ENCODE measurements at regions not wholly inside any gene's neighbourhood (a gene's known extent, or its start where the extent isn't known, plus 50 kb on each side); places are given as distances from the start of the nearest gene placed in this dataset.

DNA sequence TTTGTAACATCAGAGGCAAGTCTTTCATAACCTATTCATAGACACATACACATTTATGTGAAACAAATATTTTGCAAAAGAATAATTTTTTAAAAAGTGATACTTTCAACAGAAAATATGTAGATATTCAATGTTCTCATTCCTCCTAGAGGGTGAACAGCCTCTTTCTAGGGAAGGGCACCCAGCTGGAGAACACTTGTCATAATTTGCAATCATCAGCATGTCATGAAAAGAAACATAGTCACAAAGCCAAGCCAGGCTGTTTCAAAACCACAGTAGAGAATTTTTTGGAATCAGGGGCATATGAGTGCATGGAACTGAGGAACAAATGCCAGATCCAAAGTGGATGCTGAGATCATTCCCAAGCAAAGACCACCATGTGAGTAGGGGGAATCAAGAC, 406.9 kb upstream of the ADAMTS9 start:
- Histone ChIP-seq H3K36me3 (ENCODE audit: insufficient read depth, low read length) (no peaks in the 10 kb centered on the region), H3K27ac (ENCODE audit: low read depth, low read length) (no peak overlapping the region), H3K4me1 (ENCODE audit: insufficient read depth, low read length) (no peaks in the 10 kb centered on the region), H3K27me3 (ENCODE audit: insufficient read depth, low read length) (no peaks in the 10 kb centered on the region), H3K9me3 (ENCODE audit: control insufficient read depth in 1 of 2, low read length in 2 of 2) (no peaks in the 10 kb centered on the region), H3K4me3 (ENCODE audit: low read length in 2 of 2) (no peak overlapping the region)
- Mint-ChIP-seq H3K27me3 (no peaks in the 10 kb centered on the region), H3K4me1 (no peaks in the 10 kb centered on the region), H3K27ac (no peak overlapping the region), H3K36me3 (no peaks in the 10 kb centered on the region), H3K4me3 (no peak overlapping the region), H3K9me3 (peaks cover 0 to 14% (median 2%) of the 10 kb centered on the region in 8 donors)
- POLR2A ChIA-PET (ENCODE audit: partially characterized antibody), result no interaction called here
- CTCF ChIA-PET (ENCODE audit: partially characterized antibody), result no interaction called here
- intact Hi-C loops (cut with micrococcal nuclease), result no loop called here
- no peak for DNase-seq

DNA sequence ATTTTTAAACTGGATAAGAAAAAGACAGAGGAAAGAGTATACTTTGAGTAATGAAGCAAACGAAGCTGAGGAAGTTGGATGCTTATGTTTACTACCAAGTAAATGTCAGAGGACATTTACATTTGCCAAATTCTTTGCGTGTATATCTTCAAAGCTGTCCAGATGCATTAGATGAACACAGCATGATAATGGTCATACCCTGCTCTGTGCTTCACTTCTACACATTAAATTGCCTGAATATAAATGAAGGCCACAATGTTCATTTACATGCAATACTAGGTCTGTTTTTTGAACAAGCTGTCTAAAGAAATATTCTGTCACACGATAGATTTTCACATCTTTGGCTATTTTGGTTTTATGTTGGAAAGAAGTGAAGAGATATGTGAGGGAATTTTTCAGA, 405.8 kb upstream of the ADAMTS9 start:
- POLR2A ChIA-PET (ENCODE audit: partially characterized antibody), result no interaction called here
- Histone ChIP-seq H3K4me1 (ENCODE audit: insufficient read depth, low read length) (no peaks in the 10 kb centered on the region), H3K27ac (ENCODE audit: low read depth, low read length) (no peak overlapping the region), H3K9me3 (ENCODE audit: control insufficient read depth in 1 of 2, low read length in 2 of 2) (no peaks in the 10 kb centered on the region), H3K36me3 (ENCODE audit: insufficient read depth, low read length) (no peaks in the 10 kb centered on the region), H3K27me3 (ENCODE audit: insufficient read depth, low read length) (no peaks in the 10 kb centered on the region), H3K4me3 (ENCODE audit: low read length in 2 of 2) (no peak overlapping the region)
- CTCF ChIA-PET (ENCODE audit: partially characterized antibody), result no interaction called here
- no peak for DNase-seq
- intact Hi-C loops (cut with micrococcal nuclease), result no loop called here
- Mint-ChIP-seq H3K27ac (no peak overlapping the region), H3K4me1 (no peaks in the 10 kb centered on the region), H3K36me3 (no peaks in the 10 kb centered on the region), H3K9me3 (peaks cover 0 to 14% (median 2%) of the 10 kb centered on the region in 8 donors), H3K4me3 (no peak overlapping the region), H3K27me3 (no peaks in the 10 kb centered on the region)

DNA sequence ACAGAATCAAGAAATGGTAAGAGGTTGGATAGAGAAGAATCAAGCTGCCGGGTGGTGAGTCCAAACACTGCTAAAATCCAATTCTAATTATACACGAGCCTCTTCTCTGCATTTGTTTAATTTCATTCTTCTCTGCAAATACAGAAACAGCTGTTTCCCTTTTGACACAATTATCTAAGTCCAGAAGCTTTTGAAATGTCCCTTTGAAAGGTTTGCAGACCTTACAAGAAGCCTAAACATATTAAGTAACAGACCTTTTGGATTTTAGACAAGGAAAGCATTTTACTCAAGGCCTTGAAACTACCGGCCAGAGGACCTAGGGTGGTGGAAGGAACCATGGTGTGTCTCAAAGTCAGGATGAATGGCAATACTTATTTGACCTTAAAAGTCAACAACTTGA, 403.8 kb upstream of the ADAMTS9 start:
- Mint-ChIP-seq H3K9me3 (peaks cover 0 to 14% (median 3%) of the 10 kb centered on the region in 8 donors), H3K4me3 (no peak overlapping the region), H3K4me1 (no peaks in the 10 kb centered on the region), H3K36me3 (no peaks in the 10 kb centered on the region), H3K27ac (no peak overlapping the region), H3K27me3 (no peaks in the 10 kb centered on the region)
- H3K4me1 ChIP-seq (ENCODE audit: insufficient read depth, low read length), result no peaks in the 10 kb centered on the region
- no peak overlapping the region for H3K4me3 ChIP-seq (ENCODE audit: low read length in 2 of 2)
- no peak overlapping the region for H3K27ac ChIP-seq (ENCODE audit: low read depth, low read length)
- CTCF ChIA-PET (ENCODE audit: partially characterized antibody), result no interaction called here
- intact Hi-C loops (cut with micrococcal nuclease), result no loop called here
- H3K27me3 ChIP-seq (ENCODE audit: insufficient read depth, low read length), result no peaks in the 10 kb centered on the region
- H3K9me3 ChIP-seq (ENCODE audit: control insufficient read depth in 1 of 2, low read length in 2 of 2), result no peaks in the 10 kb centered on the region
- DNase-seq, result no peak
- POLR2A ChIA-PET (ENCODE audit: partially characterized antibody), result no interaction called here
- no peaks in the 10 kb centered on the region for H3K36me3 ChIP-seq (ENCODE audit: insufficient read depth, low read length)

DNA sequence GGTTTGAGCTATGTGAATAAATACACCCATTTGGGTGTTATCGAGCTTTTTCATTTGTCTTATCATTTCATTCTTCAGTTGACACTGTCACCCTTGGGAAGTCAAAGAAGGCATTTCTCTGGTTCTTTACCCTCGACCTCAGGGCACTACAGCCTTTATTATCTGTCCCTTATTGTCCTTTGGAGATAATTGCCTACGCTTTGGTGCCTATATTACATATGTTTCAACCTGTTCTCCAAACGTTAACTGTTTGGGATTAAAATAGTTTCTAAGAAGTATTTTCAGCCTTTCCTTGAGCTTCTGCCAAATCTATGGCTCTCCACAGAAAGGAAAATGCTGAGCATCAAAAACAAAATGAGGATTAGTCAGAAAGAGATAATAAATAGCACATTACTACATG, 395.4 kb upstream of the ADAMTS9 start:
- POLR2A ChIA-PET (ENCODE audit: partially characterized antibody), result no interaction called here
- no peaks in the 10 kb centered on the region for H3K36me3 ChIP-seq (ENCODE audit: insufficient read depth, low read length)
- DNase-seq, result no peak
- H3K36me3 Mint-ChIP-seq, result no peaks in the 10 kb centered on the region
- H3K9me3 ChIP-seq (ENCODE audit: control insufficient read depth in 1 of 2, low read length in 2 of 2), result no peaks in the 10 kb centered on the region
- H3K4me1 ChIP-seq (ENCODE audit: insufficient read depth, low read length), result no peaks in the 10 kb centered on the region
- H3K27ac Mint-ChIP-seq, result no peak overlapping the region
- H3K9me3 Mint-ChIP-seq, result peaks cover 0 to 8% (median 3%) of the 10 kb centered on the region in 8 donors
- H3K27me3 ChIP-seq (ENCODE audit: insufficient read depth, low read length), result no peaks in the 10 kb centered on the region
- H3K27me3 Mint-ChIP-seq, result no peaks in the 10 kb centered on the region
- no peak overlapping the region for H3K4me3 ChIP-seq (ENCODE audit: low read length in 2 of 2)
- no peaks in the 10 kb centered on the region for H3K4me1 Mint-ChIP-seq
- intact Hi-C loops (cut with micrococcal nuclease), result no loop called here
- H3K27ac ChIP-seq (ENCODE audit: low read depth, low read length), result no peak overlapping the region
- no peak overlapping the region for H3K4me3 Mint-ChIP-seq
- CTCF ChIA-PET (ENCODE audit: partially characterized antibody), result no interaction called here

DNA sequence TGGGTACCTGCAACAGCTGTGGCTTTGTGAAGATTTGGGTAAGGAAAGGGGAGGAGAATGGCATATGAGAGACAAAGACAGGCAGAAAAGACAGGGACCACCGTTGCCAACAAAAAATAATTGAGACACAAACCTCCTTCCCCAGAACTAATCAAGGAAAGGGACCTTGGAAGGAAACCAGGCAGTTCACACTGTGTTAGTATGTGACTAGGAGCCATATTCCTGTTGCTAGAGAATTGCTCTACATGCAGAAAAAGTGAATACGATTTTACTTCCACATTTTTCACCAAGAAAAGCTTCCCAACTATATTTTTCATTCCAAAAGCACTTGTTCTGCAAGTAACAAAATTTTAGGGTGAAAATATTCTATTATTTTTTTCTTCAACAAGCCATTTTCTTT, 393.7 kb upstream of the ADAMTS9 start:
- Histone ChIP-seq H3K4me3 (ENCODE audit: low read length in 2 of 2) (no peak overlapping the region), H3K27me3 (ENCODE audit: insufficient read depth, low read length) (no peaks in the 10 kb centered on the region), H3K9me3 (ENCODE audit: control insufficient read depth in 1 of 2, low read length in 2 of 2) (no peaks in the 10 kb centered on the region), H3K4me1 (ENCODE audit: insufficient read depth, low read length) (no peaks in the 10 kb centered on the region), H3K36me3 (ENCODE audit: insufficient read depth, low read length) (no peaks in the 10 kb centered on the region), H3K27ac (ENCODE audit: low read depth, low read length) (no peak overlapping the region)
- peaks cover 2 to 5% (median 4%) of the 10 kb centered on the region in 8 donors for H3K9me3 Mint-ChIP-seq
- CTCF ChIA-PET (ENCODE audit: partially characterized antibody), result no interaction called here
- no peak for DNase-seq
- intact Hi-C loops (cut with micrococcal nuclease), result no loop called here
- no peak overlapping the region for H3K4me3 Mint-ChIP-seq
- H3K27ac Mint-ChIP-seq, result no peak overlapping the region
- no peaks in the 10 kb centered on the region for H3K36me3 Mint-ChIP-seq
- POLR2A ChIA-PET (ENCODE audit: partially characterized antibody), result no interaction called here
- no peaks in the 10 kb centered on the region for H3K4me1 Mint-ChIP-seq
- H3K27me3 Mint-ChIP-seq, result no peaks in the 10 kb centered on the region

DNA sequence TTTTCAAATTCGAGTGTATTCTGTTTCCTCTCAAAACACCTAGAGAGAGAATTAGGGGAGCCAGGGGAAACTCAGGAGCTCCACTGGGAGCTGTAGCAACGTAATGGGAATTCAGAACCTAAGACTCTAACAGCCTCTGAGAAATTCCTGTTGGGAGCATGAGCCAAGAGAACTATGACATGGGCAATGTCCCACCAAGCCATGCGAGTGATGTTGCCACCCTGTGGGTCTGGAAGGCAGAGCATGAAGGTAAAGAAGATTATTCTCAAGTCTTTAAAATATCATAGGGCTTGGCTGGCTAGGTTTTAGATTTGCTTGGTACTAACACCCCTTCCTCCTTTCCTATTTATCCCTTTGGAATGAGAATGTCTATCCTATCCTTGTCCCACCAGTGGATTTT, 392.6 kb upstream of the ADAMTS9 start:
- Mint-ChIP-seq H3K4me1 (no peaks in the 10 kb centered on the region), H3K9me3 (peaks cover 0 to 8% (median 5%) of the 10 kb centered on the region in 8 donors), H3K4me3 (no peak overlapping the region), H3K27me3 (no peaks in the 10 kb centered on the region), H3K36me3 (no peaks in the 10 kb centered on the region), H3K27ac (no peak overlapping the region)
- POLR2A ChIA-PET (ENCODE audit: partially characterized antibody), result no interaction called here
- no peaks in the 10 kb centered on the region for H3K9me3 ChIP-seq (ENCODE audit: control insufficient read depth in 1 of 2, low read length in 2 of 2)
- CTCF ChIA-PET (ENCODE audit: partially characterized antibody), result no interaction called here
- no peak overlapping the region for H3K27ac ChIP-seq (ENCODE audit: low read depth, low read length)
- H3K36me3 ChIP-seq (ENCODE audit: insufficient read depth, low read length), result no peaks in the 10 kb centered on the region
- no peak for DNase-seq
- no peaks in the 10 kb centered on the region for H3K4me1 ChIP-seq (ENCODE audit: insufficient read depth, low read length)
- intact Hi-C loops (cut with micrococcal nuclease), result no loop called here
- no peaks in the 10 kb centered on the region for H3K27me3 ChIP-seq (ENCODE audit: insufficient read depth, low read length)
- no peak overlapping the region for H3K4me3 ChIP-seq (ENCODE audit: low read length in 2 of 2)

DNA sequence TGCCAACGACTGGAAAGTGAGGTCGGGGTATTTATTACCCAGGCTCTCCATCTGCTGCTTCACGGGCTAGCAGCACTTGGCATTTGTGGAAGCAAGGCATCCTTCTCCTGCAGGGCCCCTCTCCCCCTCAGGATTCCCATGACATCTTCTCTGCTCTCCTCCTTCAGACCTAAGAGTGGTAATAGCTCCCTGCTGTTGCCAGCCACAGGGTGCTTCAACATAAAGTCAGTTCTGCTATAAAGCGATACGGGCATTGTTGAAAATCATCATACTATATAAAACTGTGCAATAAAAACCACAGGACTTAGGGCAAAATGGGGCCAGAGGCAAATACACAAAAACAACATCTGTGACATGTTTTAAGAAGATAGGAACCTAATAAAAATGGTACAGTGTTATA, 391.8 kb upstream of the ADAMTS9 start:
- POLR2A ChIA-PET (ENCODE audit: partially characterized antibody), result no interaction called here

DNA sequence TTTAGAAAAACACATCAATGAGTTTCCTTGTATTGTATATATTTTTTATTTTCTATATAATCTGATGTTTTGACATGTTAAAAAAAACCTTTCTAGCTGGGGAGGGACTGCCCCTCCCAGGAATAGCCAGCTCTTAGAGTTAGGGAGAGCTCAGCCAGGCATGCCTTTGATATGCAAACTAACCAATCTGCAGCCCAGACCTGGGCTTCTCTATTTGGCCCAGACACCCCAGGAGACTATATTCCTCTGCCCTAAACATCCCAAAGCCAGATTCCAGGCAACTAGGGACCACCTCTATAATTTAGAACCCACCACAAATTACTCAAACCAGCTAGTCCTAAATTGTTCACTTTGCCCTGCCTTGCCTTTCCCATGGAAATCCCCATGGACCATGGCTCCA, 390.9 kb upstream of the ADAMTS9 start:
- no peaks in the 10 kb centered on the region for H3K27me3 Mint-ChIP-seq
- H3K4me1 Mint-ChIP-seq, result no peaks in the 10 kb centered on the region
- no peaks in the 10 kb centered on the region for H3K27me3 ChIP-seq (ENCODE audit: insufficient read depth, low read length)
- intact Hi-C loops (cut with micrococcal nuclease), result no loop called here
- peaks cover 0 to 8% (median 5%) of the 10 kb centered on the region in 8 donors for H3K9me3 Mint-ChIP-seq
- H3K9me3 ChIP-seq (ENCODE audit: control insufficient read depth in 1 of 2, low read length in 2 of 2), result no peaks in the 10 kb centered on the region
- H3K4me3 ChIP-seq (ENCODE audit: low read length in 2 of 2), result no peak overlapping the region
- H3K36me3 ChIP-seq (ENCODE audit: insufficient read depth, low read length), result no peaks in the 10 kb centered on the region
- H3K4me1 ChIP-seq (ENCODE audit: insufficient read depth, low read length), result no peaks in the 10 kb centered on the region
- no peak for DNase-seq
- no peak overlapping the region for H3K27ac Mint-ChIP-seq
- no peaks in the 10 kb centered on the region for H3K36me3 Mint-ChIP-seq
- ChIA-PET POLR2A (ENCODE audit: partially characterized antibody) (no interaction called here), CTCF (ENCODE audit: partially characterized antibody) (no interaction called here)
- H3K27ac ChIP-seq (ENCODE audit: low read depth, low read length), result no peak overlapping the region
- H3K4me3 Mint-ChIP-seq, result no peak overlapping the region

More for the DNA sequence above, 391.8 kb upstream of the ADAMTS9 start:
- CTCF ChIA-PET (ENCODE audit: partially characterized antibody), result no interaction called here
- intact Hi-C loops (cut with micrococcal nuclease), result no loop called here
- DNase-seq, result no peak
- Histone ChIP-seq H3K4me3 (ENCODE audit: low read length in 2 of 2) (no peak overlapping the region), H3K36me3 (ENCODE audit: insufficient read depth, low read length) (no peaks in the 10 kb centered on the region), H3K27me3 (ENCODE audit: insufficient read depth, low read length) (no peaks in the 10 kb centered on the region), H3K27ac (ENCODE audit: low read depth, low read length) (no peak overlapping the region), H3K9me3 (ENCODE audit: control insufficient read depth in 1 of 2, low read length in 2 of 2) (no peaks in the 10 kb centered on the region), H3K4me1 (ENCODE audit: insufficient read depth, low read length) (no peaks in the 10 kb centered on the region)
- H3K36me3 Mint-ChIP-seq, result no peaks in the 10 kb centered on the region
- no peak overlapping the region for H3K4me3 Mint-ChIP-seq
- no peaks in the 10 kb centered on the region for H3K27me3 Mint-ChIP-seq
- peaks cover 0 to 8% (median 5%) of the 10 kb centered on the region in 8 donors for H3K9me3 Mint-ChIP-seq
- no peak overlapping the region for H3K27ac Mint-ChIP-seq
- no peaks in the 10 kb centered on the region for H3K4me1 Mint-ChIP-seq

All from CD4-positive, alpha-beta memory T cell (primary cell).